Right hindlimb (tissue), 1 donor: ENCODE measurements at regions not wholly inside any gene's neighbourhood (a gene's known extent, or its start where the extent isn't known, plus 50 kb on each side); places are given as distances from the start of the nearest gene placed in this dataset.
A peak's percentile ranks its signal among the peaks of the same experiment; 100 is the strongest.
"Not testable (repeated sequence)": the region's sequence is repeated elsewhere in the genome, so short reads cannot be mapped to it uniquely, and the experiment has no call there.

Source experiments
- DNase-seq: peaks from one replicate; pipeline ENCODE4 v3.0.0-alpha.2; 2018

DNA sequence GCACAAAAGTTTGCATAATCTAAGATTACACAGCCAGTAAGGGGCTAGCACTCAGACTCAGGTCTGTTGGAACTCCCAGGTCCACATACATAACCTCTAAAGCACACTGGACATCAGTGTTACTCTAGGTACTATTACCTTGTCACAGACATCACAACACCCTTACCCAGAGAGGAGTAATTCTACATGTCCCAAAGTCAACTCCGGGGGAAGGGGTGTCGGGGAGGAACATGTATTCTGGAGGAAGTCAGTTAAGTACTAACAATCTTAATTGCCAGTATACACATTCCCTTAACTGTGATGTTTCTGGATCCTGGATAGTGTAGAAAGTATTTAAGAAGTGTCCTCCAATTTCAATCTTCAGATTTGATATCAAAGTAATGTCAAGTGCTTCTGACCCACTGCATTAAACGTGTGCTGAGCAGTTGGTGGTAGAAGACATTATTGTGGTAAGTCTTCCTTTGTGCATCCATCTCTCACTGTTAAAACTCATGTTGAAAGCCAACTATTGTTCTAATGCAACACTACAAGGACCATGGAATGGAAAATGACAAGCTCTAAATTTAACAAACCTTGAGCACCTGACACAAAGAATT, 155.4 kb downstream of the CRPPA start:
- DNase-seq: no peak

DNA sequence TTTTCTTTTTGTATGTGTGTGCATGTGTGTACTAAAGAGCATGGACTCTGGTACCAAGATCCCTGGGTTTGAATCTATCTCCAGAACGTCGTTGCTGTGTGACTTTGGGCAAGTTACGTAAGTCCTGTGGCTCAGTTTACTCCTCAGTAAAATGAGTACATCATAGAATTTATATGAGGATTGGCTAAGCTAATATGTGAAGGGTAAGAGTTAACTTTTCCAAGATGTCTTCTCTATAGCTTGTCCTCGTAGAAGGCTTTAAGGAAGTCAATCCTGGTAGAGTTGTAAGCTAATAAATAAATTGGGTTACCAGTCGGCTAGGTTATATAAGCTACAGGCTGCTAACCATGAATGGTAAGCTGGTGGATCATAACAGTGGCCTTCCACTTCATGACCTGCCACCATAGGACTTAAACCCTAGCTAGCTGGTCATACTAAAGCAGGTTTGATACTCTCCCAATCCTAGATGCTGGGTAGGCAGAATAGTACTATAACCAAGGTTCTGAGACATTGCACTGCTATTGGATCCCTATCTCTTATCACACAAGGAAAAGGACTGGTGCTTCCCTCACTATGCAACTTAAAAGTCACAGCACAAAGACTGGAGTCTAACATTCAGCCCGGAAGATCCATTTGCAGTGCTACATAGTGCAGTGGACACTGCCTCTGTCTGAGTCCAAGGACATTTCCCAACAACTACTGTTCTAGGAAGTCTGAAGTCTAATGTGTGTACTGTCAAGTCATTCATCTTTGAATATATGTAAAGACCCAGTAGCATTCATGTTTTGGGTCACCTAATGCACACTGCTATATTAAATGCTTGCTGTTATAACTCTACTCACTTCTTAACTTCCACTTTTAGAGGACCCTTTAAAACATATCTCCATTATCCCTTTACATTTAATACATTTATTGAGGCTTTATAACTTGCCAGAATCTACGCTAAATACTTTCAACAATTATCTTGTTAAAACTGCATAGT, 156.2 kb downstream of the CRPPA start:
- DNase-seq: no peak

GRCh38 chr7:16264036-16264819, 157.1 kb downstream of the CRPPA start:
- DNase-seq: no peak

- DNase-seq: not testable (repeated sequence)
These were observed 158.0 kb downstream of the CRPPA start for GRCh38 chr7:16263377-16263776.

- no peak for DNase-seq
These were observed 159.7 kb downstream of the CRPPA start for GRCh38 chr7:16261654-16262053.

GRCh38 chr7:16261100-16261499, 160.2 kb downstream of the CRPPA start:
- no peak for DNase-seq

DNA sequence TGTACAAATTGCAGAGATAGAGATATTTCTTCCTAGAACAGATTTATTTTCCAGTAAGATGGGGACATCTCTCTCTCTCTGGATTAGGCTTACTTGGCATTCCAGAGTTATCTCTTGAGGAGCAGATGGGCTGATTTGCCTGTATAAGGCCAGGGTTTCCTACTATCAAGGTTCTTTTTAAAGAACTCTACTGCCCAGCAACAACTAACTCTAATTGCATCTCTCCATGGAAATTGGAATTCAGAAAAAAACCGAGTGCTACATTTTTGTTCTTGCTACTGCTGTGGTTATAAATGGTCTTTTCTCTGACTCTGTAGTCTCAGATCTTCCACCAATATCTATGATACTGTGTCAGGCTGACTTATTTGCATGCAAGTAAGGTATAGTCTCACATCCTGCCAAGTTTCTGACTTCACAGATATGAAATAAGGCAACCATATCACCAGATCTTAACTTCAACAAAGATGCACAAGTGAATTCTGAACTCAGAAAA, 161.1 kb downstream of the CRPPA start:
- no peak for DNase-seq

GRCh38 chr7:16256419-16256818, 164.9 kb downstream of the CRPPA start:
- DNase-seq: not testable (repeated sequence)

- not testable (repeated sequence) for DNase-seq
These were observed 165.4 kb downstream of the CRPPA start for GRCh38 chr7:16255952-16256351.

DNA sequence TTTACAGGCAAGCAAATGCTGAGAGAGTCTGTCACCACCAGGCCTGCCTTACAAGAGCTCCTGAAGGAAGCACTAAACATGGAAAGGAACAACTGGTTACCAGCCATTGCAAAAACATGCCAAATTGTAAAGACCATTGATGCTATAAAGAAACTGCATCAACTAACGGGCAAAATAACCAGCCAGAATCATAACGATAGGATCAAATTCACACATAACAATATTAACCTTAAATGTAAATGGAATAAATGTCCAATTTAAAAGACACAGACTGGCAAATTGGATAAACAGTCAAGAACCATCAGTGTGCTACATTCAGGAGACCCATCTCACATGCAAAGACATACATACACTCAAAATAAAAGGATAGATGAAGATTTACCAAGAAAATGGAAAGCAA, 170.7 kb downstream of the CRPPA start:
- DNase-seq: not testable (repeated sequence)

GRCh38 chr7:16249204-16249603, 172.1 kb downstream of the CRPPA start:
- DNase-seq: not testable (repeated sequence)

- DNase-seq: not testable (repeated sequence)
These were observed 172.8 kb downstream of the CRPPA start for GRCh38 chr7:16248556-16248955.

DNA sequence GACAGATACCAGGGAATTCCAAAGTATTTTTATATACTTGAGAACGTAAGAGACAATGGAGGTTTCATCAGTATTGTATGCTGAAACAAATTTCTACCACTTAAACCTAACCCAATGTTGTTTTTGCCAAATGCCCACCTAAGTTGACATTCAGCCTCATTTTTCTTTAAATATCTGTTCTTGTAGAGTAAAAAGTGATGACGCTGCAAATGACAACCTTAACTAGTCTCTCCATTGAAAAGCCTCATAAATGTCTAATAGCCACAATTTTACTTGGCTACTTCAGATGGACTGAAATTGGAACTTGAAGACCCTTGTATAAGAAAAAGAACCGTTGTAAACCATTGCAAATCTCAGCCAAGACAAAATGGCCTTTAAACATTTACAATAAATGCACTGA, 176.9 kb downstream of the CRPPA start:
- no peak for DNase-seq

GRCh38 chr7:16242920-16243319, 178.4 kb downstream of the CRPPA start:
- DNase-seq: no peak

DNA sequence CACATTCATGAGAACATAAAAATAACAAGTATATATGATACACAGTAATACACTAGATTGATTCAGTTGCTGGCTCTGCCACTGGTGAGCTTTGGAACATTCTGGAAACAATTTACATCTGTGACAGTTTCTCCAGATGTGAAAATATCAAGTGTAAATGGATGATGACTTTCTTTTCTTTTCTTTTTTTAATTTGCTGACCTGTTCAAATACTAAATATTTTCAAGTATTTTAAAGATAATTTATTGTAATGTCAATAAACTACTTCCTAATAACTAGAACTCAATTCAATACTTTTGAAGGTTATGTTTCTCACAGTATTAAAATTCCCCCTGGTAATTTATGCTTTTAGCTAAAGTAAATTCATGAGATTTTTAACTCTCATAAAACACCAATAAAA, 180.3 kb downstream of the CRPPA start:
- DNase-seq: no peak

DNA sequence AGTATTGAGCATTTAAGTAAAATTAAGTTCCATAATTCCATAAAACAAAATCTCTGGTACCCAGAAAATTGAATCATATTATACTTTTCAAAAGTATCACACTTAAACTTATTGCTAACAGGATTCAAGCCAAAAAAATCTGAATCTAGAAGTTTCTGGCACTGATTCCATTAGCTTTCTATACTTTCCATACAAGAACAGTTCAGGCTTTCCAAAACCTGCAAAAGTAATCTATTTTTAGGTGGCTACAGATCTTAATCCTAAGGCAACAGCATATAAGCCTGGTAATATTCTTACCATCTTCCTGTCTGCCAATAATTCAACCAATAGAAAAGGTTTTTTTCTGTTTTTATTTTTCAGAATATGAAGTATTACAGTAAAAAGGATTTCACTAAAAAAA, 185.0 kb downstream of the CRPPA start:
- no peak for DNase-seq

GRCh38 chr7:16235147-16236114, 185.9 kb downstream of the CRPPA start:
- no peak for DNase-seq

- no peak for DNase-seq
These were observed 186.7 kb downstream of the CRPPA start for GRCh38 chr7:16234493-16235146.

DNA sequence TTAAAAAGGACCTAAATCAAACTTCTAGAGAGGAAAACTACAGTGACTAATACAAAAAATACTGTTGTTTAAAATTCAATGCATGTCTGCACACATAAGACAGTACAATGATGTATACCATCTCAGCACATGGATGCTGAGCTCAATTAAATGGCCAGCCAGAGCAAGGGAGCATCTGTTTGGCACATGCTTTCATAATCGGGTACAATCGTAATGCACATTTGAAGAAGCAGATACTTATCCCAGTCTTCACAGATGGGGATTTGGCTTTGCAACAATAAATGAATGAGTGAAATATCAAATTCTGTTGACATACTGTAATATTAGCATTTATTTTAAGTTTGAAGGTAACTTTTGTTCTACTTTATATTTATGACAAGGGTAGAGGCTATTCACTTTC, 187.8 kb downstream of the CRPPA start:
- DNase-seq: no peak

DNA sequence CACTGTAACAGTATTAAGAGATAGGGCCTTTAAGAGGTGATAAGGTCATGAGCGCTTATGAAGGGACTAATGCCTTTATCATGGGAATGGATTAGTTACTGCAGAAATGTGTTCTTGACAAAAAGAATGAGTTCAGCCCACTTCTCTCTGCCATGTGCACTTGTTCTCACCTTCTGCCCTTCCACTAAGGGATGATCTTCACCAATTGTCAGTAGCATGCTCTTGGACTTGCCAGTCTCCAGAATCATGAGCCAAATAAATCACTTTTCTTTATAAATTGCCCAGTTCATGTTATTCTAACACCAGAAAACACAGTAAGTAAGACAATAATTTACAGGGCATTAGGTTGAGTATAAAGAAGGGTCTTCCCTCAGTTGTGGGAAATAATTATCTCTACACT, 189.1 kb downstream of the CRPPA start:
- no peak for DNase-seq

GRCh38 chr7:16223963-16224707, 197.2 kb downstream of the CRPPA start:
- peak; percentile 37 for DNase-seq
